GM19324 (cell line): ENCODE measurements at regions not wholly inside any gene's neighbourhood (a gene's known extent, or its start where the extent isn't known, plus 50 kb on each side); places are given as distances from the start of the nearest gene placed in this dataset.

Source experiments
- ATAC-seq: cut with Tn5 transposase; IDR thresholded peaks from one replicate; pipeline ENCODE4 v1.9.1; 2021; ENCODE audit warnings: mild to moderate bottlenecking, moderate library complexity; ENCODE audit not compliant: unreplicated experiment, low FRiP score

DNA sequence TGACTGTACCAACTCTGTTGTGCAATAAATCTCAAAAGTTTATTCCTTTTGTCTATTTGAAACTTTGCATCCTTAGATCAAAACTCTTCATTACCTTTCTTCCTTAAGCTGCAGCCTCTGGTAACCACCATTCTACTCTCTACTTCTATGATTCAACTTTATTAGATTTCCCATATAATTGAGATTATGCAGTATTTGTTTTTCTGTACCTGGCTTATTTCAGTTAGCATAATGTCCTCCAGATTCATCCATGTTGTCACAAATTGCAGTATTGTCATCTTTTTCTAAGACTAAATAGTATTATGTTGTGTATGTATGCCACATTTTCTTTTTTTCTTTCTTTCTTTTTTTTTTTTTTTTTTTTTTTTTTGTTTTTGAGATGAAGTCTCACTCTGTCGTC is 1176.3 kb upstream of the TENM4 start:
- ATAC-seq, result no peak

DNA sequence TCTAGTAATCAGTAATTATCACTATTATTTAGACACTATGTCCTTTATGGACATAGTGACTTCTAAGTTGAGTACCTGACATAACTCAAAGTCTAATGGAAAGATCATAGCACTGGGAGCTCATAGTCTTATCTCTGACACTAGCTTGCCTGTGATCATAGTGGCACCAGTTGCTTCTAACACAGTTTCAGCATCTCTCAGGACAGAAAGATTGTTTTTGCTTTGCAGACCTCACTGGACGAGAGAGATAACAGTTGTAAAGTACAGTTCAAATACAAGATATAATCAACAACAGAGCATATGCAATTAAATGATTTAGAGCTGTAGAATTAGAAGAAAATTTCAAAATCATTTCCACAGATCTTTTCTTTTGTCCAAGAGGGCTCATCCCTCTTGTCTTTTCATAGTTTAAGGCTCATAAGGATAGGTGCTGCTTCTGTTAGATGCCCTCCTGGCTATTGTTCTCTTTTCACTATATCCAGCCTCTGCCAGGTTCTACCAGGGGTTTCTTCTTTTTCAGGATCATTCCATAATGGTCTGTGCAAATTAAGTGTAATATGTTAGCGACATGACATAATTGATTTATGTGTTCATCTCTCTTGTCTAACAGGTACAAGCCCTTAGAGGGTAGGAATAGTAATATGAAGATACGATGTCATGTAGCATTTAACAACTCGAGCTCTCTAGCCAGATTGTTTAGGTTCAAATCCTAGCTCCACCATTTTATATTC is 1175.4 kb upstream of the TENM4 start:
- no peak for ATAC-seq

DNA sequence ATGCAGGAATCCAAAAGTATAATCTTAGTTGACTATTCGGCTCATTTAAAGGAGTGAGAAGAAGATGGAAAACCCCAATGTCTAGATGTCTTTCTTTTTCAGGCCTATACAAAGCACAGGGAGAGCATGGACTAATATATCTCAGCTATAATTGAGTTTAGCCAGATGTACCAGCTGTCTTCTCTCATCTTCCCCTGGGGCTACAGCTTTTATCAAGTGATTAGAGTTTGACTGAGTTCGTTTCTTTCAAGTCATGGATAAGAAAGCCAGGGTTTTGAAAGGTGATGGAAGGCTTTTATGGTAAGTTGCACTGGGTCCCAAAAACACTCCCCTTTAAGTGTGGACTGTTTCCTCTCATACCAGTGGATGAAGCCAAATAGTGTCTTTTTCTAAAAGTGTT is 1172.8 kb upstream of the TENM4 start:
- ATAC-seq, result no peak

DNA sequence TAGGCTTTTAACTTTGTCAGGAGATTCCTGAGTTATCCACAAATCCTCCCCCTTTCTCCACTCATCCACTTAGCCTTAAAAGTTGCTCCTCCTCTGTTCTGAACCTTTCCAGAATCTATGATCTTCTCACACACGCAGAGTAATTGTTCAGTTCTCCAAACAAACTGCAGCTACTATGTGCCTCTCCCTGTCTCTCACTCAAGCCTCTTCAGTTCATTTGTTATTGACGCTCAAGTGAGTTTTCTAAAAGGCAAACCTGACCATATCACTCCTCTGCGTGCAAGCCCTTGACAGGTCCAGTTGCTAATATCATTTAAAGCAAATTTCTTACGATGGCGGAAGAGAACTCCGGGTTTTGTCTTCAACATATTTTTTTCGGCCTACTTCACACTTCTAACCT is 1169.7 kb upstream of the TENM4 start:
- no peak for ATAC-seq

DNA sequence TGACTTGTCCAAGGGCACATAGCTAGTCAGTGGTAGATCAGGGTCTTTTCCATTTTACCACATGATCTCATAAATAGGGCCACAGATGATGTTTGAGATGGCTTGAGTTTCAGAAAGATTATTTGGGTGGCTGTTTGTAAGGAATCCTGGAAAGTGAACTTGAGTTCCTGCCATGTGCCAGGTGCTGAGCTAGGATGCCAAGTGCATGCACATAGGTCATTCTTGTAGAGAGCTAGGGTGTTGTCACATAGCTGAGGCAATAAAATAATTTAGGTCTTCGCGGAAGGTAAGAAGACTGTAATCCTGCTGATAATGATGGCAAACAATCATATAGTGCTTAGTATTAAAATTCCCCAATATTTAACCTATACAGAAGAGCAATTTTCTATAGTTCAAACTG is 1162.6 kb upstream of the TENM4 start:
- ATAC-seq, result no peak

DNA sequence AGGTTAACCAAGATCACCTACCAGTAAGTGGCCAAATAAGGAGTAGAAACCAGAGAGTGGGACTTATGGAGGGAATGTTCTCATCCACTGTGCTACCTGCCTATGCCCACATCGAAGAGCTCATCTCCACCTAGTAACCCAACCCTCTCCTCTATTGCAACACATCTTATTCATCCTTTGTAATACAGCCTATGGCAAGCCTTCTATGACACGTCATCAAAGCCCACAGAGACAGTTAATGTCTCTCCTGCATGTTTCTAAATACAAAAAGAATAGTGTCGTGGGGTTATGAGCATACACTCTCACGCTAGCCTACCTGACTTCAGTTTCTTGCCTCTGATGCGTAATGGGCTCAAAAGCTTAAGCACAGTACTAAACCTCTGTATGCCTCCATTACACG is 1158.1 kb upstream of the TENM4 start:
- no peak for ATAC-seq

DNA sequence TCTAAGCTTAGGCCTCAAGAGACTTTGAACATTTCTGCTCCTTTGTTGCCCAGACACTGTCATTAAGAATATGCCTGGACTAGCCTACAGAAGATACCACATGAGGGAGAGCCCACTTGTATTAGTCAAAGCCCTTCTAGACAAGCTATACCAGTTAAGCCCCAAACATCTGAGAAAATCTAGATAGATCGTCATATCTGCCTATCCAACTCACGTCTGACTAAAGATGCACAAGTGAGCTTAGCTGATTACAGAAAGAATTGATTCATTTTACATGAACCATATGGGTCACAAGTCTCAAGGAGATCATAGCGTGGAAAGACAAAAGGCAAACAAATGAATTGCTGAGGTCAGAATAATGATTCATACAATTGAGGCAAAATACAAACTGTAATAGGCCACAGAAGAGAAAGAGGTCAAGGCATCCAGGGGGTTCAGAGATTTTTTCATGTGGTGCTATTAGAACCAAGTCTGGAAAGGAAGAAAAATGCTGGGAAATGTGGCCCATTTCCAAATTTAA is 1155.5 kb upstream of the TENM4 start:
- ATAC-seq, result no peak

DNA sequence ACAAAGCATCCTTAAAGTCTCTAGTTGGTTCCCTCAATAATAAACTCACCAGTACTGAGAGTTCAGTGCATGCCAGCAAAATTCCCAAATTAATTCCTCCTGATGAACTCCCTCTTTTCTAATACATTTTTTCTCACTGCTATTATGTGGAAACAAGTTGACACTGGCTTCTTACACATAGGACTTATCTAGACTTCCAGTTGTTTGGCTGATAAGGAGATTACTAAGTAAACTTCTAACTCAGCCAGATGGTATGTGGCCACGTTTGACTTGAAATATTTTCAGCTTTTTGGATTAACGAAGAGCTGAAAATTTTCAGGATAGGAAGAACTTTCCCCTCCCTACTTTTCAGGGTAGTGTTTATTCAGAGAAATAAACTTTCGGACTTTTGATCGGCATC is 1154.2 kb upstream of the TENM4 start:
- ATAC-seq, result no peak

DNA sequence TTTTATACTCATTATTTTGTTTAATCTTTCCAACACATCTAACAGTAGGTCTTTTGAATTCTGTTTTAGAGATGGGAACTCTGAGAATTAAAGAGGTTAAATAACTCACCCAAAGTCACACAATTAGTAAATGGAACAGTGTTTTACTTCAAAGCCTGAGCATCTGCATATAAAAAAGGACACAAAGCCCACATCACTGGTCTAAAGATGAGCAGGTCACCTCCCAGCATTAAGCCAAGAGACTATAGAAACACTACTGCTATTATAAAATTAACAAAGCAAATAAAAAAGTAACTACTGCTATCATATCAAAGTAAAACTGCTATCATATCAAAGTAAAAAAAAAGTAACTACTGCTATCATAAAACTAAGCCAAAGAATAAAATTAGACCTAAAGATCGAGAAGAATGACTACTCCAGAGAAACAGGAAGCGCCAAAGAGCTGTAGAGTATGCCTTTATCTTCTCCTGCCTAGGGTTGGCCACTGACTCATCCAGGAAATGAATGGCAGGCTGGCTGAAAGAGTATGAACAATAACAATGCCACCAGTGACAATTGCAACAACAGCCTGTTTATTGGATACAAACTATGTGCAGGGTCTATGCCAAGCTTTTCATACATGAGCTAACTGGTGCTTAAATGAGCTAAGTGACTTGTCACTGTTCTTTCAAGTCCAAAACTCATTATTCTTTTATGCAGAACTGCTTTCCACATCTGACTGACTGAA is 1153.0 kb upstream of the TENM4 start:
- ATAC-seq, result no peak

DNA sequence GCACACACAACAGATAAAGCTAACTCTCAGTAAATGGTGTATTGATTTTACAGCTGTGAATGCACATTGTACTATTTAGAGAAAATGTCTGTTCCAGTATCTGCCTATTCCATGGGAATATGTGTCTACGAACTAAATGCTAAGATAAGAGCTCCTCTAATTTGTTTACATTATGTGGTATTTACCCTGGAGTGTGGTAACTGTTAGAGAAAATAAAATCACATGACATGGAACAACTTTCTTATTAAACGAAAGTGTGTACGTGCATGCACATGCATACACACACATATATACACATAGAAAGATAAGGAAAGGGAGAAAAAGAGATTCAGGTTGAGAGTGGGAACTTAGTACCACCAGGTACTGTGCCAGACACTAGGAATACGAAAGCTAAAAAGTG is 1151.7 kb upstream of the TENM4 start:
- ATAC-seq, result no peak

DNA sequence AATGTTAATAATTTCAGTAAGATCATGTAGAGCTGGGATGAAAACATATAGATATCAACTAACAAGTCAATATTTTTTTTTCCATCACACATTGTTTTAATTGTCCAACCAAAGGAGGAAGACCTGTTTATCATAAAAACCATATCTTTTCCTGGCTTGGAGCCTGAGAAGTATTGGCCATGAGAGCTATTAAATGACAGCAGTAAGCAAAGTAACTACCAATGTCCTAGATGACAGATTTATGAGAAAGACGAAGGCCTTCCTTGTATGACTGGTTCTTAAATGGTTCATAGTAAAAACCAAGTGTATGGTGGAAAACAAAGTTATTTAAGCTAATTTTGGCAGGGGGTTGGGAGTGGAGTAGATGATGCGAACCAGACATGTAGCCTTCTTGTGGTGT is 1147.1 kb upstream of the TENM4 start:
- no peak for ATAC-seq

DNA sequence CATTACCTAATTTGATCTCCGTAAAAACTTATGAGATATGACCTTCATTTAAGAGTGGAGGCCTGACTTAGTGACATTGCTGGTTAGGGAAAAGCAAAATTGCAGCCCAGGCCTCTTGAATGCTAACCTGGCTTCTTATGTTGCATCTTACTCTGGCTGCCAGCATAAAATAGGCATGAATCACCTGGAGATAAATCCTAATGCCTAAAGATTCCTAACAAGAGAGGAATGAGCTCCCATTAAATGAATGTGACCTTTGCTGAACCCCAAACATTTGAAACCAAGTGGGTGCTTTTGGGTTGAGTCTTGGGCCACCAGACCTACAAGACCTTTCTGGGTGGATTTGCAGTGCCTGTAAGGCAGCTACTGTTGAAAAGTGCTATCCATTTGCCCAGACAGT is 1145.6 kb upstream of the TENM4 start:
- no peak for ATAC-seq

DNA sequence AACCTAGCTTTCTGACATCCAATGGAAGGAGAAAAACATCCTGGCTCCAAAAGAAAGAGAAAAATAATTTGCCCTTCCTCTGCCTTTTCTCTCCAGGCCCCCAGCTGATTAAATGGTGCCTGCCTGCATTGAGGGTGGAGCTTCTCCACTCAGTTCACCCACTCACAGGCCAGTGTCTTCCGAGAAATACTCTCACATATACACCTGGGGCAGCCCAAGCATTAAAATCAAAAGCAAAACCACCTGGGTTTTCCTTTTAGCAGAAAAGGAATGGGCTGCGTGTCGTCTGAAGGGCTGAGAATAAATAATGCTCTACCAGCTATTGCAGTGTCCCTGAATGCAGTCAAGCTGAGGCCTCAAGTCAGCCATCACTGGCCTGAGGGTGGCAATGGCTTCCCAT is 1143.8 kb upstream of the TENM4 start:
- ATAC-seq, result no peak

DNA sequence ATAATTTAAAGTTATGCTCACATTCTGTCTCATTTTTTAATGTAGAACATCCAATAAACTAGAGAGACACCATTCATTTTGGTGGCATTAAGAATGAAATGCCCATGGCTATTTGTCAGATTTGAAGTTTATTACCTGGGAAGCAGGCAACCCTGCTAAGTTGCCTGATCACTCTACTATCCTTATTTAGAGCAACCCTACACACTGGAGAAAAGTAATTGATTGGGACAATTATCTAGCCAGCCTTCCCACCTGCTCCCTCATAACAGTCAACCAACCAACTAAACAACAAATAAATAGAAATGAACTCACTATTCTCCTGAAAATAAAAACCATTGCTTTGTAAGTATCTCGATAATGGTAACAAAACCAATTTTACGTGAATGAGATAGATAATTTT is 1129.0 kb upstream of the TENM4 start:
- no peak for ATAC-seq

DNA sequence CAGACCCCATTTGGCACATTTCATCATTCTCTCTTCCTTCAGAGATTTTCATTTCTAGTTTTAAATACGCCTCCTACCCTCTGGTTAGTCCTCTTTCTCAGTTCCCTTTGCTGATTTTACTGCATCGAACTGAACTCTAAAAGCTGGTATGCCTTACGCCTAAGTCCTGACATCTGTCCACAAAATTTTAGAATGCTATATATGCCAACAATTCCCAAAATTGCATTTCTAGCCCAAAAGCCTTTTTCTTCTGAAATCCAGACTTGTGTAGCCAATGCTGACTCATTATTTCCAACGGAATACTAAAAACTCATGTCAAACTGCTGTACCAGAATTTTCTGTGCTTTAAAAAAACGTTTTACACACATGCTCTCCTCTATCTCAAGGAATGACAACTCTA is 1124.4 kb upstream of the TENM4 start:
- ATAC-seq, result no peak

DNA sequence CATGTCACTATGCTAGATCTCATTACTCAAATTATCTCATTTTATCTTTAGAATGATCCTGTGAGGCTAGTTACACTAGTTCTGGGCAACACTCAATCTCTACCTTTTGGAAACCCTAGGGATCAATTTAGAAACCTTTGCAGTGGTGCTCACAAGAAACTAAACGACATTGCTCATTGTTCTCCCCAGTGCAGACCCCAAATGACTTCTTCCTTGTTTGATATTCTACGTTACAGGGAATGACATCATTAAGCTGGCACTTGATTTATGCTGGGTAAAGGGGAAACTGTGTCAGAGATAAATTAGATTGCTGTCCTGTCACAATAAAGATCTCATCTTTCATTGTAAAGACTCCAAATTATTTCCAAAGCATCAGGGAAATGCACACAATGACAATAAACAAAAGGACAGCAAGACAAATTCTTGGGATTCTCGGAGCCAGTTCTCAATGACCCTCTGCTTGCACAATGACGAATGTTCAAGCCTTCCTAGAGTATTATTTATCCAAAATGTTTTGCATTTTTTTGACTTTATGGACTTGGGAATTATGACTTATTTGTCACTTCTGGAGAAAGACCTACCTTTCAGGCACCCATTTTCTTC is 1121.8 kb upstream of the TENM4 start:
- ATAC-seq, result no peak

DNA sequence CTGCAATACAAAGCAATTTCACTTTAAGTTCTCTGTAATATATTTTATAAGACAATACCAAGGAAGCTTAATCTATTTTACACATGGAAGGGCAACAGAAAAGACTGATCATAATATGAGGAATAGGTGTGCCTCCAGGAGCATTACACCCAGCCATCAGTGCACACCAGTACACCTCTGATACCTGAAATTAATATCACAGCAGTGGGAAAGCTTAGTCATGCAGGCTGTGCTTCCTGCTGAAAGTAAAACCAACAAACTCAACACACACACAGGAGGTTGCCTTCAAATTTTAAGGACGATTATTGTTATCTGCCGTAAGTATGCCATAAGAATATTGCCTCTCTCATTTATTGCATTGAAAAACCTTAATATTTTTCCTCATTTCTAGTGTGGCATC is 1119.1 kb upstream of the TENM4 start:
- ATAC-seq, result no peak

DNA sequence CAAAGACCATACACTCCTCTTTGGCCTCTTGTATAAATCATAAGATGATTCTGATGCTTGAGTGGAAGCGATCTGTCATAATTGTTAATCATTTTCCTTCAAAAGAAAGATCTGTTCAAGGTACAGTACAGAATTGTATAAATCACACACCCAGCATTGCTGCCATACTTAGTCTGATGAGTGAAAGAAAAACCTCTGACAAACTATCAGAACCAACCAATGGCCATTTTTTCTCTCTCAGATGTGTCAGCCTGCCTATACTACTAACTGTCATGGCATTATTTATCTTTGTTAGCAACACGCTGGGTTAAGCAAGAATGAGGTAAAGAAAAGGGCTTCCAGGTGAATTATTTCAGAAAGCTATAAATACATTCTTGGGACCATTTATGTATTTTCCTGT is 1112.7 kb upstream of the TENM4 start:
- ATAC-seq, result no peak

DNA sequence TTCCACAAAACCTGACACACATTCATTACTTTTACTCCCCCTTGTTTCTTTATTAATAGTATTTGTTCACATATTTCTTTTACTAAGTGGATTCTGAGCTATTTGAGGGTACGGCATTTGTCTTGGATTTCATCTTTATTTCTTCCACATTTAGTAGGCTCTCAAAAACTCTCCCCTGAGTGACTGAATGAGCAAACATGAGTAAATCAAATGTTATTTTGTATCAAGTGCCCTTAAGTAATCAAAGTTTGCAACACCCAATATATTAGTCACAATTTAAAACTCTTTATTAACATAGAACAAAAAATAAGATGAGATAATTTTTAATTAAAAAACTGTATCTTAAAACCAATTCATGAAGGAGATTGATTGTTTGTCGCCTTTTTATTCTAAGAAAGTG is 1101.9 kb upstream of the TENM4 start:
- no peak for ATAC-seq

DNA sequence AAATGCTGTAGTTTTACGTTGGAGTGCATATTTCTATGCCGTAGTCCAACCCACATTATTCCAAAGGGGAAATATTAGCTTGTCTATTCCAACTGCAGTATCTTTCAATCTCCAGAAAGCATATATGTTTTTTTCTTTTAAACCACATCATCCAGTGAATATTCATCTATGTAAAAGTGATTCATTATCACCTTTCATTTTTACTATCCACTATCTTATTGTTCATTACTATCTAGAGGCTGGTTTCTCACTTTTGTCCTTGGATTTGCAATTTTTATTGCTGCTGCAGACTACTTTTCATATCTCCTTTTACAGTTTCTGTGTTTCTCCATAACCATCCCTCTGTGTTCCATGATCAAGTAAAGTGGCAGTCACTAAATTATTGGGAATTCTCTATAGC is 1097.2 kb upstream of the TENM4 start:
- ATAC-seq, result no peak

DNA sequence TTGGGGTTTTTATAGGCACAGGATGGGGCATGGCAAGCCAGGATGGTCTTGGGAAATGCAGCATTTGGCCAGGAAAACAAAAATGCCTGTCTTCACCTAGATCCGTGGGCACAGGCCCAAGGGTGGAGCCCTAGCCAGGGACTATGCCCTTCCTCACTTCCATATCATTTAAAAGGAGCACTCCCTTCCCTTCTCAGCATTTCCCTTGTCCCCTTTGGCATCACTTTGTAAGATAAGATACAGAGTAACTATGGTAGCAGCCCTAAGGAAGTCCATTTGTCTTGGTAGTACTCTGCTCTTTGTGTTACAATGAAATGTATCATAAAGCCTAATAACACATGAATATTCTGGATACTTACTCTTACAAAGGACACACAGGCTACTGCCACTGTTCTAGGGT is 1092.6 kb upstream of the TENM4 start:
- no peak for ATAC-seq
